Activated CD8-positive, alpha-beta memory T cell treated with anti-CD3 and anti-CD28 coated beads, Interleukin-2, amount 10 ng/mL, durations not matched to agents 7 days and 5 days (primary cell): ENCODE measurements at regions not wholly inside any gene's neighbourhood (a gene's known extent, or its start where the extent isn't known, plus 50 kb on each side); places are given as distances from the start of the nearest gene placed in this dataset.

Experiments
- ATAC-seq: fragments of 150-1000 bp; cut with Tn5 transposase; one replicate; pipeline ENCODE4 v1.10.0; 2021; ENCODE audit warnings: moderate library complexity
- CTCF ChIA-PET: fragments of 350-600 bp; sonication (Branson Sonifier 250); formaldehyde crosslinking; loops from one replicate; lab custom pipeline; 2021; ENCODE audit warnings: antibody characterized with exemption; lab: Charles Lee
- DNase-seq: peaks from one replicate; pipeline ENCODE4 v3.0.0-alpha.2; 2020
- H3K27ac Mint-ChIP-seq: one replicate; pipeline ENCODE4 v1.8.0; 2021; ENCODE audit warnings: mild to moderate bottlenecking, mixed read lengths
- H3K27me3 Mint-ChIP-seq: one replicate; pipeline ENCODE4 v1.8.0; 2021; ENCODE audit warnings: mixed read lengths
- H3K36me3 Mint-ChIP-seq: one replicate; pipeline ENCODE4 v1.8.0; 2021; ENCODE audit warnings: mild to moderate bottlenecking, mixed read lengths
- H3K4me1 Mint-ChIP-seq: one replicate; pipeline ENCODE4 v1.8.0; 2021; ENCODE audit warnings: mixed read lengths
- H3K4me3 Mint-ChIP-seq: one replicate; pipeline ENCODE4 v1.8.0; 2021; ENCODE audit warnings: mild to moderate bottlenecking, moderate library complexity, mixed read lengths
- H3K9me3 Mint-ChIP-seq: one replicate; pipeline ENCODE4 v1.8.0; 2022; ENCODE audit warnings: low read depth, mixed read lengths

DNA sequence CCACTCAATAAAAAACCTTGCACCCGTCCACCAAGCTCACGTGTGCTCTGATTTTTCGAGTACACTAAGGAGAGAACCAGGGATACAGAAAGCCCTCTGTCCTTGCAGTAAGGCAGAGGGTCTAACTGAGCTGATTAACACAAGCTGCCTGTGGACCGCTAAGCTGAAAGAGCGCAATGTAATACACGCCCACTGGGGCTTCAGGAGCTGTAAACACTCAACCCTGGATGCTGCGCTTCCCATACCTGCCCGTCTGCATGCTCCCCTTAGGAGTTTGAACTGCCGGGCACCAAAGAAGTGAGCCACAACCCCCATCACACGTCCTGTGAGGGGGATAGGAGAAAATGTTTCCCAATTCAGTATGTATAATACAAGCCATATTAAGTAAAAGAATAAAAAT lies 664.8 kb downstream of the PCDH18 start:
- Mint-ChIP-seq H3K27ac (no peak overlapping the region), H3K4me3 (no peak overlapping the region), H3K4me1 (no peaks in the 10 kb centered on the region), H3K27me3 (no peaks in the 10 kb centered on the region), H3K9me3 (peaks cover 2% of the 10 kb centered on the region), H3K36me3 (no peaks in the 10 kb centered on the region)
- no peak for DNase-seq
- ATAC-seq = no peak
- CTCF ChIA-PET = no interaction called here

- Mint-ChIP-seq H3K4me1 (no peaks in the 10 kb centered on the region), H3K4me3 (no peak overlapping the region), H3K9me3 (no peaks in the 10 kb centered on the region), H3K36me3 (no peaks in the 10 kb centered on the region), H3K27ac (no peak overlapping the region), H3K27me3 (no peaks in the 10 kb centered on the region)
- ATAC-seq (no peak), DNase-seq (no peak)
- CTCF ChIA-PET = no interaction called here
These were observed 666.8 kb downstream of the PCDH18 start for GRCh38 chr4:136865526-136865925.

DNA sequence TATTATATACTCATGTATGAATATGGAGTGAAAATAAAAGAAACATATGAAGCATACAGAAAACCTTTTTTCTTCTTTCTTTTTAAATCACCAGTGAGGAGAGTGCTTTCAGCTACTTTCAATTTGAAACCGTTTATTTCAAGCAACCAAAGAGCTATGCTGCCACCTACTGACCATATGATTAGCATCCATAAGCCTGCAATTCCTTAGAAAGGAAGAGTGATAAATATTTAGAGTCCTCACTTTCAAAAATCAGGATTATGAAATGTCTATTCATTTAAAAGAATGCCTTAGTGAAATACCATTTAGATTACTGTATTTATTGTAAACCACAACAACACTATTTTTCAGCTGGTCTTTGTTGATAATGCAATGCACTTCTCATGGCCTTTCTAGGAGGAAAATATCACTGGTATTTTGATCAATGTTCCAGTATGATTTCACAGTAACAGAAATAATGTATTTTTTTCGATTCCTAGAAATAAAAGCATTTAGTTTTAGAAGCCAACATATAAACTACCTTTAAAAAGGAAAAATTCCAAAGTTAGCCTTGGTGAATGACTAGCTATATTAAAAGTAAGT lies 667.6 kb downstream of the PCDH18 start:
- CTCF ChIA-PET = interaction anchor here (0.6 to 0.8 kb wide), 2 partner anchors 37 to 148 kb away, joined by 3 to 4 read pairs; no protein-coding TSS in a partner anchor

GRCh38 chr4:136863756-136864155 lies 668.5 kb downstream of the PCDH18 start:
- Mint-ChIP-seq H3K36me3 (no peaks in the 10 kb centered on the region), H3K4me1 (no peaks in the 10 kb centered on the region), H3K27ac (no peak overlapping the region), H3K9me3 (no peaks in the 10 kb centered on the region), H3K4me3 (no peak overlapping the region), H3K27me3 (no peaks in the 10 kb centered on the region)
- no peak for DNase-seq
- CTCF ChIA-PET = no interaction called here
- no peak for ATAC-seq

More for the DNA sequence above, 667.6 kb downstream of the PCDH18 start:
- Mint-ChIP-seq H3K4me3 (no peak overlapping the region), H3K27me3 (no peaks in the 10 kb centered on the region), H3K4me1 (no peaks in the 10 kb centered on the region), H3K36me3 (no peaks in the 10 kb centered on the region), H3K9me3 (no peaks in the 10 kb centered on the region), H3K27ac (no peak overlapping the region)
- DNase-seq (no peak), ATAC-seq (no peak)

DNA sequence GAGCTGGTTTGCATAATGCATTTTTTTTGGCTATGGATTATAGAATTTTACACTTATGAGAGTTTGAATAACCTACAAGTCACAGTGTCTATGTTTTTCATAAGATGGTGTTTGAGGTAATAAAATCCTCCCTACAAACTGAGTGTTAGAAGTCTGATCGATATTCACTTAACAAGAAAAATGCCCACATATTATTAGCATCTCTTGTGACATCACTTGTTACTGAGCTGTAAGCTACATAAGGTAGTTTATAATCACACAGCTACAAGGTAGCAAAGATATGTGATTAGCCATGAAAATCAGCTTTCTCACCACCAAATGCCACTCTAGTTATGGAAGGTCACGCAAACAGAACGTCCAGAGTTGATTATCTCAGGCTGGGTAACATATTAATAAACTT lies 669.6 kb downstream of the PCDH18 start:
- Mint-ChIP-seq H3K36me3 (no peaks in the 10 kb centered on the region), H3K9me3 (no peaks in the 10 kb centered on the region), H3K27me3 (no peaks in the 10 kb centered on the region), H3K27ac (no peak overlapping the region), H3K4me1 (no peaks in the 10 kb centered on the region), H3K4me3 (no peak overlapping the region)
- ATAC-seq (no peak), DNase-seq (no peak)
- CTCF ChIA-PET = no interaction called here

- Mint-ChIP-seq H3K4me3 (no peak overlapping the region), H3K4me1 (no peaks in the 10 kb centered on the region), H3K9me3 (no peaks in the 10 kb centered on the region), H3K27me3 (no peaks in the 10 kb centered on the region), H3K27ac (no peak overlapping the region), H3K36me3 (no peaks in the 10 kb centered on the region)
- ATAC-seq (no peak), DNase-seq (no peak)
- CTCF ChIA-PET = interaction anchor here (0.6 kb wide), 1 partner anchor 279 kb away, joined by 4 read pairs; no protein-coding TSS in a partner anchor
These were observed 671.2 kb downstream of the PCDH18 start for GRCh38 chr4:136861091-136861490.

DNA sequence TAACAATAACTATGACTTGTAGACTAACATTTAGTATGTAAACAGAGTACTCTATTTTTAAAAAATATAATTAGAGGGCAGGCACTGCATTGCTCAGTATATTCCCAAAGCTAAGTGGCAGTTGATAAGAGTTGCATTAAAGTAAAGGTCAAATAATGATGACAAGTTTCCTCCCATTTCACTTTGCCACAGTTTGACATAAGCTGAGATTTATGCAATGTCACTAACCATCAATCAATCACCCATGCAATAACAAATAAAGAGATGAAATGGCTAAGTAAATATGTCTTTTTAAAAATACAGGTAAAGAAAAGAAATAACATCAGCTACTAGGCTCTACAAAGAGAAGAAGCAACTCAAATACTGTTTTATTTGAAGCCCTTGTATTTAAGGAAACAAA lies 673.4 kb downstream of the PCDH18 start:
- ATAC-seq = no peak
- no peaks in the 10 kb centered on the region for H3K27me3 Mint-ChIP-seq
- no peaks in the 10 kb centered on the region for H3K9me3 Mint-ChIP-seq
- H3K4me1 Mint-ChIP-seq = no peaks in the 10 kb centered on the region
- no peak overlapping the region for H3K4me3 Mint-ChIP-seq
- CTCF ChIA-PET = no interaction called here
- no peaks in the 10 kb centered on the region for H3K36me3 Mint-ChIP-seq
- H3K27ac Mint-ChIP-seq = no peak overlapping the region
- no peak for DNase-seq

- no peaks in the 10 kb centered on the region for H3K4me1 Mint-ChIP-seq
- CTCF ChIA-PET = no interaction called here
- no peak overlapping the region for H3K4me3 Mint-ChIP-seq
- no peak for DNase-seq
- no peaks in the 10 kb centered on the region for H3K9me3 Mint-ChIP-seq
- no peaks in the 10 kb centered on the region for H3K27me3 Mint-ChIP-seq
- H3K36me3 Mint-ChIP-seq = no peaks in the 10 kb centered on the region
- H3K27ac Mint-ChIP-seq = no peak overlapping the region
- ATAC-seq = no peak
These were observed 676.4 kb downstream of the PCDH18 start for GRCh38 chr4:136855886-136856285.

DNA sequence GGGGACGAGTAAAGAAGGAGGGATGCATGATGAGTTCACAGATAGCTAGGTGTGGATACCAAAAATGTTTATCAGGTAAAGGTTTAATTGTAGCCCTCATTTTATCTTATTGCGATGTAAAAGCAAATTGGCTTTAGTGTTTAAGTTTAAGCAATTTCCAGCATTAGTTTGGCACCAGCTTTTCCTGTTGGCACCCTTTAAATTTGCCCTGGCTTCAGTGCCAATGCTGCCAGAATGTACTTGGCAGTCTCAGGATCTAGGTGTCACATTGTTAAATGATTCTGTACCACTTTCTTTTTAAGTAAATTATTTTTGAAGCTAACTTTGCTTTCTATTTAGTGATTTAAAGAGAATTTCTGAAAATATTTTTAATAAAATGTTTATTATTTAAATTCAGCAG lies 681.8 kb downstream of the PCDH18 start:
- Mint-ChIP-seq H3K4me1 (no peaks in the 10 kb centered on the region), H3K36me3 (no peaks in the 10 kb centered on the region), H3K27ac (no peak overlapping the region), H3K9me3 (no peaks in the 10 kb centered on the region), H3K27me3 (no peaks in the 10 kb centered on the region), H3K4me3 (no peak overlapping the region)
- CTCF ChIA-PET = no interaction called here
- ATAC-seq = no peak
- no peak for DNase-seq

GRCh38 chr4:136847881-136848621 lies 684.2 kb downstream of the PCDH18 start:
- Mint-ChIP-seq H3K9me3 (no peaks in the 10 kb centered on the region), H3K27ac (no peak overlapping the region), H3K36me3 (no peaks in the 10 kb centered on the region), H3K27me3 (no peaks in the 10 kb centered on the region), H3K4me1 (no peaks in the 10 kb centered on the region), H3K4me3 (no peak overlapping the region)
- ATAC-seq (no peak), DNase-seq (no peak)
- CTCF ChIA-PET = no interaction called here

DNA sequence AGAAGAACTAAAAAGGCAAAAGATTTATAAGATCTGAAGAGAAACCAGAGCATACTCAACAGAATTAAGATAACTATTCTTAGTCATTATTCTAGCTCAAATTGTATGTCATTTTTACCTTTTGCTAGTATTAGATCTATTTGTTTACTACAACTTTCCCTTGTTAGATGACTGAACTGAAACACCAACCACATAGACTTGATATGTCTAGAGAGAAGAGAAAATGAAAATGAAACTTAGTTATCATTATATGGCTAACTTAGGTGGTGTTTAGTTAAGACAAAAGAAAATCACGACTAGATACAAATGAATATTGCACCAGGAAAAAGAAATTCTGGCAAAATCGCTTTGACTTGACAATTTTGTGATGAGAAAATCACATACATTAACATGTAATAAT lies 690.8 kb downstream of the PCDH18 start:
- Mint-ChIP-seq H3K27ac (no peak overlapping the region), H3K36me3 (no peaks in the 10 kb centered on the region), H3K4me1 (no peaks in the 10 kb centered on the region), H3K9me3 (peaks cover 5% of the 10 kb centered on the region), H3K27me3 (no peaks in the 10 kb centered on the region), H3K4me3 (no peak overlapping the region)
- DNase-seq = no peak
- CTCF ChIA-PET = no interaction called here
- no peak for ATAC-seq

DNA sequence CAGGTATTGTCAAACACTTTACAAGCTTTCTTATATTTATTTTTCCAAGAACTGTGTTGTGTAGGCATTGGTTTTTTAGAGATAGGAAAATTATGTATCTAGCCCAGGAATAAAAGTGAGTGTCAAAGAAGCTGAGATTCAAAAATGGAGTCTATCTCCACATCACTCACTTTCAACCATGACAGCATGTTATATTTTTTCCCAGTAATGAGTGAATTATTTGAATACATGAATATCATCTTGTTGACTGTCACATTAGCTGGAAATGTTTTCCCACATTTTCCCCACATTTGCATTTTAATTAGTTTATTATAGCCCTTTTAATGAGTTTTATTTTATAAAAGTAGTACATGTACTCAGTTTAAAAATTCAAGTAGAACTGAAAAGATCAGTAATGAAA lies 693.7 kb downstream of the PCDH18 start:
- Mint-ChIP-seq H3K27me3 (no peaks in the 10 kb centered on the region), H3K27ac (no peak overlapping the region), H3K4me1 (no peaks in the 10 kb centered on the region), H3K36me3 (no peaks in the 10 kb centered on the region), H3K4me3 (no peak overlapping the region), H3K9me3 (peaks cover 5% of the 10 kb centered on the region)
- CTCF ChIA-PET = no interaction called here
- DNase-seq (no peak), ATAC-seq (no peak)

DNA sequence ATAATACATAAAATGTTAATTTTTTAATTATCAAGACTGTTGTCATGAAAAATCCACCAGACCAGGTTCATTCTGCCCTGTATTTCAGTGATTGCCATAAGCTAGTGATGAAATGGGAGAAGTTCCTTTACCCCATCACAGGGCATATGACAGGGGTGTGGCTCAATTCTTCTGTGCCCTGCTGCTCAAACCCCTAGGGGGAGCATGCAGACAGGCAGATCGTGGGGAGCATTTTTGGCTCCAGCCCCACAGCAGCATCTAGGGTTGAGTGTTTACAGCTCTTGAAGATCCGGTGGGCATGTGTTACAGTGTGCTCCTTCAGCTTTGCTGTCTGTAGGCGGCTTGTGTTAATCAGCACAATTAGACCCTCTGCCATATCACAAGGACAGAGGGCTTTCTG lies 700.7 kb downstream of the PCDH18 start:
- Mint-ChIP-seq H3K27ac (no peak overlapping the region), H3K36me3 (no peaks in the 10 kb centered on the region), H3K4me1 (no peaks in the 10 kb centered on the region), H3K4me3 (no peak overlapping the region), H3K9me3 (no peaks in the 10 kb centered on the region), H3K27me3 (no peaks in the 10 kb centered on the region)
- CTCF ChIA-PET = no interaction called here
- ATAC-seq = no peak
- no peak for DNase-seq

- Mint-ChIP-seq H3K4me1 (no peaks in the 10 kb centered on the region), H3K36me3 (no peaks in the 10 kb centered on the region), H3K4me3 (no peak overlapping the region), H3K27me3 (no peaks in the 10 kb centered on the region), H3K27ac (no peak overlapping the region), H3K9me3 (no peaks in the 10 kb centered on the region)
- CTCF ChIA-PET = no interaction called here
- DNase-seq = no peak
- no peak for ATAC-seq
These were observed 703.0 kb downstream of the PCDH18 start for GRCh38 chr4:136829280-136829679.
